Neuronal stem cell (in vitro differentiated cells): ENCODE measurements at regions not wholly inside any gene's neighbourhood (a gene's known extent, or its start where the extent isn't known, plus 50 kb on each side); places are given as distances from the start of the nearest gene placed in this dataset.
A peak's percentile ranks its signal among the peaks of the same experiment; 100 is the strongest.

Experiments used
- DNase-seq: peaks from one replicate; pipeline ENCODE4 v3.0.0-alpha.2; 2013; ENCODE audit warnings: low spot score
- H2AFZ ChIP-seq: one replicate; pipeline ENCODE4 v1.6.1; 2013; ENCODE audit warnings: mild to moderate bottlenecking, low read length, inconsistent platforms
- H2AK5ac ChIP-seq: 2 replicates; pipeline ENCODE4 v1.6.1; 2013; ENCODE audit warnings: low read depth, mild to moderate bottlenecking, inconsistent platforms, low read length, moderate library complexity, mixed read lengths
- H2BK120ac ChIP-seq: 2 replicates; pipeline ENCODE4 v1.6.1; 2013; ENCODE audit warnings: low read depth, mild to moderate bottlenecking, inconsistent platforms, low read length, moderate library complexity, mixed read lengths
- H2BK12ac ChIP-seq: one replicate; pipeline ENCODE4 v1.6.1; 2013; ENCODE audit warnings: low read length, inconsistent platforms
- H2BK15ac ChIP-seq: 2 replicates; pipeline ENCODE4 v1.6.1; 2013; ENCODE audit warnings: mild to moderate bottlenecking, low read length, inconsistent platforms, mixed read lengths
- H2BK5ac ChIP-seq: one replicate; pipeline ENCODE4 v1.6.1; 2013; ENCODE audit warnings: inconsistent platforms, mild to moderate bottlenecking, low read length, moderate library complexity
- H3K14ac ChIP-seq: one replicate; pipeline ENCODE4 v1.6.1; 2013; ENCODE audit warnings: low read length, inconsistent platforms
- H3K18ac ChIP-seq: 2 replicates; pipeline ENCODE4 v1.6.1; 2013; ENCODE audit warnings: low read length, inconsistent platforms
- H3K23ac ChIP-seq: 2 replicates; pipeline ENCODE4 v1.6.1; 2013; ENCODE audit warnings: low read depth, mild to moderate bottlenecking, mixed read lengths, low read length, inconsistent platforms; ENCODE audit not compliant: poor library complexity
- H3K27ac ChIP-seq: replicated peaks from 3 replicates; pipeline ENCODE4 v1.5.1; 2013; ENCODE audit warnings: low read length, inconsistent platforms
- H3K27me3 ChIP-seq, 3 experiments: 2 replicates each; pipeline ENCODE4 v1.6.1; 2013; ENCODE audit warnings: low read length in 3 of 3, mild to moderate bottlenecking in 2 of 3, inconsistent platforms in 1 of 3, low read depth in 1 of 3, mixed read lengths in 1 of 3, moderate library complexity in 1 of 3; ENCODE audit not compliant: control insufficient read depth in 3 of 3, insufficient read depth in 3 of 3
- H3K36me3 ChIP-seq, 2 donors: replicated peaks in 1 of 2; 2 replicates each; pipeline ENCODE4 v1.6.1; 2013; ENCODE audit warnings: low read length in 2 of 2; ENCODE audit not compliant: control insufficient read depth in 2 of 2, insufficient read depth in 2 of 2
- H3K4ac ChIP-seq: 2 replicates; pipeline ENCODE4 v1.6.1; 2013; ENCODE audit warnings: inconsistent platforms, mild to moderate bottlenecking, low read length, moderate library complexity
- H3K4me1 ChIP-seq, 2 donors: 1 replicate in 1 of 2; 2 replicates in 1 of 2; pipeline ENCODE4 v1.6.1; 2013; ENCODE audit warnings: low read length in 2 of 2, low read depth in 1 of 2; ENCODE audit not compliant: control insufficient read depth in 2 of 2, insufficient read depth in 1 of 2
- H3K4me2 ChIP-seq: one replicate; pipeline ENCODE4 v1.6.1; 2013; ENCODE audit warnings: mild to moderate bottlenecking, low read length, inconsistent platforms; ENCODE audit not compliant: insufficient read depth, poor library complexity, severe bottlenecking
- H3K4me3 ChIP-seq, 2 donors: 2 replicates each; pipeline ENCODE4 v1.5.1; 2013; ENCODE audit warnings: low read length in 2 of 2, mild to moderate bottlenecking in 2 of 2, inconsistent platforms in 1 of 2, moderate library complexity in 1 of 2
- H3K79me1 ChIP-seq: one replicate; pipeline ENCODE4 v1.6.1; 2013; ENCODE audit warnings: low read depth, mild to moderate bottlenecking, inconsistent platforms, low read length, moderate library complexity
- H3K9ac ChIP-seq: one replicate; pipeline ENCODE4 v1.6.1; 2013; ENCODE audit warnings: mild to moderate bottlenecking, low read depth, low read length, inconsistent platforms; ENCODE audit not compliant: poor library complexity
- H3K9me3 ChIP-seq, 2 donors: replicated peaks in 1 of 2; 2 replicates each; pipeline versions ENCODE3 to v1.6.1; 2013; ENCODE audit warnings: low read length in 2 of 2, mild to moderate bottlenecking in 2 of 2, inconsistent platforms in 1 of 2, low read depth in 1 of 2, mixed read lengths in 1 of 2, moderate library complexity in 1 of 2; ENCODE audit not compliant: control insufficient read depth in 2 of 2, insufficient read depth in 1 of 2
- H4K8ac ChIP-seq: one replicate; pipeline ENCODE4 v1.6.1; 2013; ENCODE audit warnings: low read depth, mild to moderate bottlenecking, inconsistent platforms, low read length, moderate library complexity
- H4K91ac ChIP-seq: one replicate; pipeline ENCODE4 v1.6.1; 2013; ENCODE audit warnings: low read length, low read depth, mild to moderate bottlenecking, inconsistent platforms; ENCODE audit not compliant: poor library complexity
- WGBS, 2 donors: extraction: QIAGEN DNeasy Blood & Tissue Kit; methylation state at CpG; one replicate each; pipeline ENCODE4 v1.1.7; 2013; ENCODE audit warnings: missing lambda C conversion rate in 2 of 2, mixed read lengths in 1 of 2; ENCODE audit not compliant: insufficient read length in 2 of 2, insufficient replicate concordance in 1 of 2; ENCODE audit errors: extremely low coverage in 2 of 2; 5-methylcytosine and 5-hydroxymethylcytosine counted together

DNA sequence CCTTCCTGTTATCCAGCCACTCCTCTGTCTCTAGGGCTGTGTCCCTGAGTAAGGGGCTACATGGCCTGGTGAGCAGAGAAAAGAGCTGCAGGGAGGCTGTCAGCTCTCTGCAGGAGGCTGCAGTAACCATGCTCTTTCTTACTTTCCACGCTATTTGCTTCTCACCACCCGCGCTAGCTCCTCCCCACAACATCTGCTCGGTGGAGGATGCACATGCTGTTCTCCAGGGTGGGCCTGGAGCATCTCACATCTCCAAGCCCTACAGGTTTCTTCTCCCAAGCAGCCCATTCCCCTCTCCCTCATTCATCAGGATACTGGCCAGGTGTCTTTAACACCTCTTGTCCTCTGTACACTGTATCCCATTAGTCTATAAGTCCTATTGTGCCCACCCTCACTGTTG, 103.8 kb downstream of the IER5 start:
- no peak overlapping the region for H2AK5ac ChIP-seq
- peak overlapping the region; percentile 28 for H2BK15ac ChIP-seq
- peaks cover 0 to 3% (median 0%) of the 10 kb centered on the region in 3 experiments for H3K27me3 ChIP-seq
- no peak overlapping the region for H3K27ac ChIP-seq
- no peak overlapping the region for H3K4ac ChIP-seq
- H4K91ac ChIP-seq = no peak overlapping the region
- H3K4me3 ChIP-seq = no peak overlapping the region
- H3K79me1 ChIP-seq = no peaks in the 10 kb centered on the region
- H3K36me3 ChIP-seq = no peaks in the 10 kb centered on the region
- no peak overlapping the region for H2AFZ ChIP-seq
- H3K9ac ChIP-seq = no peak overlapping the region
- no peaks in the 10 kb centered on the region for H3K9me3 ChIP-seq
- H3K23ac ChIP-seq = no peak overlapping the region
- no peak overlapping the region for H2BK12ac ChIP-seq
- DNase-seq = no peak
- H3K14ac ChIP-seq = no peak overlapping the region
- peak overlapping the region; percentile 4 for H3K18ac ChIP-seq
- no peak overlapping the region for H2BK120ac ChIP-seq
- H4K8ac ChIP-seq = no peak overlapping the region
- H3K4me2 ChIP-seq = no peak overlapping the region
- peaks cover 0 to 2% of the 10 kb centered on the region in 2 donors for H3K4me1 ChIP-seq
- no peak overlapping the region for H2BK5ac ChIP-seq
- no CpG with 5 or more reads among the region's 4 CpGs for WGBS, 2 donors

DNA sequence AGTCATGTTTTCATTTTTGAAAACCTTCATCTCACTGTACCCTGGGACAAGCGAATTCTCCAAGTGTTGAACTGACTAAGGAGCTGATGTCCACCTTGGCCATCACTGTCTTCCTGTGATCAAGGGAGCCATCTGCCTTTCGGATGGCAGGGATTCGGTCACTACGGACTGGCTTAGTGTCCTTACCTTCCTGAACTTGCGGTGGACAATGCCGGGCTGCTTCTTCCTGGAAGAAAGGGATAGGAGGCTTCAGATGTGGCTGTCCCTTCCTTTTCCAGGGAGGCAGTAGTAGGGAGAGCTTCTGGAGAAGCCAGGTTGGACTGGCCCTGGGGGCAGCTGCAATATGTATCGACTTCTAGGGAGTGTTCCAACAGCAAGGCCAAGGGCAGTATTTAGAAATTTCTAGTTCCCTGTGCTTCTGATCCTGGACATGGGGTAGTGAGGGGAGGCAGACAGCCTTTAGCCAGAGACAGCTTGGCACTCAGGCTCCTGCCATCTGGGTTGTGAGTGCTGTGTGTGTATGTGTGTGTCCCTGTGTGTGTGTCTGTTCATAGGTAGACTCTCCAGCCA, 114.6 kb downstream of the IER5 start:
- H4K91ac ChIP-seq = no peak overlapping the region
- no peaks in the 10 kb centered on the region for H3K36me3 ChIP-seq
- H3K27me3 ChIP-seq = peaks cover 0 to 19% (median 0%) of the 10 kb centered on the region in 3 experiments
- no peaks in the 10 kb centered on the region for H3K9me3 ChIP-seq
- H3K4me3 ChIP-seq = no peak overlapping the region
- no peak overlapping the region for H2BK15ac ChIP-seq
- no CpG with 5 or more reads among the region's 7 CpGs for WGBS, 2 donors
- H4K8ac ChIP-seq = no peak overlapping the region
- H2AK5ac ChIP-seq = no peak overlapping the region
- H3K18ac ChIP-seq = no peak overlapping the region
- H3K23ac ChIP-seq = no peak overlapping the region
- peaks cover 0 to 6% of the 10 kb centered on the region in 2 donors for H3K4me1 ChIP-seq
- no peaks in the 10 kb centered on the region for H3K79me1 ChIP-seq
- H2AFZ ChIP-seq = no peak overlapping the region
- no peak overlapping the region for H2BK5ac ChIP-seq
- no peak overlapping the region for H3K14ac ChIP-seq
- no peak overlapping the region for H3K4ac ChIP-seq
- no peak overlapping the region for H3K9ac ChIP-seq
- no peak for DNase-seq
- no peak overlapping the region for H3K27ac ChIP-seq
- no peak overlapping the region for H3K4me2 ChIP-seq
- no peak overlapping the region for H2BK12ac ChIP-seq
- no peak overlapping the region for H2BK120ac ChIP-seq

DNA sequence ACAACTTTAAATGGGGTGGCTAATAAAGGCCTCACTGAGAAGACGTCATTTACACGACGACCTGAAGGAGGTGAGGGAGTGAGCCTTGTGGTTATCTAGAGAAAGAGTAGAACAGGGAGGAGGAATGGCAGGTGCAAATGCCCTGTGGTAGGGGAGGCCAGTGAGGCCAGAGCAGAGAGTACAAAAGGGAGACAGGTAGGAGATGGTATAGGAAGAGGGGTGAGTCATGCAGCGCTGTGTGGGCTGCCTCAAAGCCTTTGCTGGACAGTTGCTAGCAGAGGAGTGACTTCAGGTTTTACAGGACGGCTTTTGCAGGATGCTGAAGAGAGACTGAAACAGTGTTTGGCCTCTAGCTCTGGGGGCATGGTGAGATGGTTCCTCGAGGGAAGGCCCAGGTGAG, 116.0 kb downstream of the IER5 start:
- no peak overlapping the region for H3K14ac ChIP-seq
- no peak overlapping the region for H2AK5ac ChIP-seq
- H2BK5ac ChIP-seq = no peak overlapping the region
- WGBS, 2 donors = no CpG with 5 or more reads among the region's 6 CpGs
- no peaks in the 10 kb centered on the region for H3K36me3 ChIP-seq
- H3K79me1 ChIP-seq = no peaks in the 10 kb centered on the region
- no peak overlapping the region for H3K4me3 ChIP-seq
- H2BK12ac ChIP-seq = no peak overlapping the region
- no peak overlapping the region for H4K8ac ChIP-seq
- peaks cover 0 to 6% of the 10 kb centered on the region in 2 donors for H3K4me1 ChIP-seq
- no peak overlapping the region for H2BK15ac ChIP-seq
- no peak overlapping the region for H3K4me2 ChIP-seq
- no peak overlapping the region for H4K91ac ChIP-seq
- H3K27ac ChIP-seq = no peak overlapping the region
- no peak overlapping the region for H2BK120ac ChIP-seq
- no peak overlapping the region for H3K23ac ChIP-seq
- H2AFZ ChIP-seq = no peak overlapping the region
- H3K27me3 ChIP-seq = peaks cover 0 to 23% (median 0%) of the 10 kb centered on the region in 3 experiments
- no peak overlapping the region for H3K18ac ChIP-seq
- no peak for DNase-seq
- H3K9ac ChIP-seq = no peak overlapping the region
- H3K9me3 ChIP-seq = no peaks in the 10 kb centered on the region
- H3K4ac ChIP-seq = no peak overlapping the region

DNA sequence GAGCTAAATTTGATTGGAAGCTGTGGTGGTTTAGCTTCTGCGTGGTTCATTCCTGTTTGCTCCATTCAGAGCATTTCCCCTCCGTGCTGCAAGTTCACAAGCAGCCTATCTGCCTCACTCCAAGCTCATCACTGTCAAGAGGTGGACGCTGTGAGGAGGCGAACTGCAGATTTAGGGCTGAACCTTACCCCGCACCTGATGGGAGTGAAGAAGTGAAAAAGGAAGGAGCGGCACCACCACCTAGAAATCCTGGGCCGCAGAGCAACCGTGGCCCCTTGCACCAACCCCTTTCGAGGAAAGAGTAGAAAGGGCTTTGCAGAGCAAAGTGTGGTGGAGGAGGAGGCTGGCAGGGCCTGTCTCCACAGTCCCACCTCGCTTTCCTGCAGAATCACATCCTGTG, 117.4 kb downstream of the IER5 start:
- Histone ChIP-seq H2AFZ (no peak overlapping the region), H3K27ac (no peak overlapping the region), H3K9ac (no peak overlapping the region), H4K91ac (no peak overlapping the region), H3K4me3 (no peak overlapping the region), H3K4me2 (no peak overlapping the region), H3K4me1 (peaks cover 0 to 6% of the 10 kb centered on the region in 2 donors), H2AK5ac (no peak overlapping the region), H2BK120ac (no peak overlapping the region), H4K8ac (no peak overlapping the region), H3K18ac (peak overlapping the region; percentile 40), H2BK5ac (no peak overlapping the region), H3K23ac (no peak overlapping the region), H3K36me3 (no peaks in the 10 kb centered on the region), H3K79me1 (no peaks in the 10 kb centered on the region), H3K9me3 (no peaks in the 10 kb centered on the region), H3K14ac (no peak overlapping the region), H2BK12ac (no peak overlapping the region), H3K27me3 (peaks cover 0 to 23% (median 0%) of the 10 kb centered on the region in 3 experiments), H3K4ac (no peak overlapping the region), H2BK15ac (no peak overlapping the region)
- DNase-seq = no peak
- no CpG with 5 or more reads among the region's 10 CpGs for WGBS, 2 donors
